Stimulated activated CD8-positive, alpha-beta memory T cell treated with anti-CD3 and anti-CD28 coated beads, Interleukin-4, amount 100 ng/mL, for 24 hours (primary cell): ENCODE measurements at regions not wholly inside any gene's neighbourhood (a gene's known extent, or its start where the extent isn't known, plus 50 kb on each side); places are given as distances from the start of the nearest gene placed in this dataset.
"Not testable (repeated sequence)": the region's sequence is repeated elsewhere in the genome, so short reads cannot be mapped to it uniquely, and the experiment has no call there.

ENCODE experiments used
- DNase-seq: peaks from one replicate; pipeline ENCODE4 v3.0.0-alpha.2; 2020; ENCODE audit warnings: low read depth

DNA sequence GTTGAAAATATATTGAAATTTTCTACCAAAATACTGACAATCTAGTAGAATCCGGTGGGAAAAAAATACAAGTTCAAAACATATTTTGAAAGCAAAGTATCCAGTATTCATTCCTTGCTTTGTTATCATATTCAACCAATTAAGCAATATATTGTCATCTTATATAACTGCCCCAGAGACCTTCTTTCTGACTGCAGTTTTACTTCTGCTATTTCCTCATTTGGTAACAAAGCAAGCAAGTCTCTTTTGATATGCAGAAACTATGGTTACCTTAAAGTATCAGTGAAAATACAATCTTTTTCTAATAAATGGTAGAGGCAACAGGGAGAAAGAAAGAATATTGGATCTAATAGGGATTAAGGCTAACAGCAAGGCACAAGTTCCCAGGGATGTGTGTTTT, 663.7 kb upstream of the MEF2C start:
- DNase-seq, result no peak

- DNase-seq, result no peak
Measured at GRCh38 chr5:89545626-89546025, 662.6 kb upstream of the MEF2C start.

DNA sequence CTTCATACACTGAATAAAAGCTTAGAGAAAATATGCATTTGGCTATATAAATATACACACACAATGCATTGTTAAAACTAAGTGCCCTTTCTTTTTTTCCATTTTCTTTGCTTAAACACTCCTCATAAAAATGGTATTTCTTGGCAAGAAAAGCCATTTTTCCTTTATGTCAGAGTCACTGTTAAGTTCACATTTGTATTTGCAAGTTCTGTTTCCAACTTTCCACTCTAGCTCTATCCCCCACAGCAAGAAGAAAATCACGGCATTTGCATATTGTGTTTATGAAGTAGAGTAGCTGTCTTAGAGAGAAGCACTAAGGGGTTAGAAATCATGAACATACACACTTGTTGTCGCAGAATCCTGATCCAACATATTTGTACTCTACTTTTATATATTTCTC, 662.1 kb upstream of the MEF2C start:
- no peak for DNase-seq

DNA sequence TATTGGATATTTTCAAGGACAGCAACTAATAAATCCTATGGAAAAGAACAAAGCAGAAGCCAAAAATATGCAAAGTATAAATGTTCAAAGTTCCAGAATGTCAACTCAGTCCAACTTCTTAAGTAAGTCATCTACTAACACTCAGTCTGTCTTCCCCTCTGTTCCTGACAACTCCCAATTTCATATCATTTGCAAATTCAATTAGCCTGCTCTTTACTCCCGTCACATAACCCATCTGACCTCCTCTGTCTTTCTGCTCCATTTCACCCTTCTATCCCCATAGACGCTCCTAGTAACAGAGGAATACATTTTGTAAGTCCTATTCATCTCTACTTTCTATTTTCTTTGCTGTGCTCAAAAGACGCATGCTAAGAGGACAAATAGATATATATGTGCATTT, 659.8 kb upstream of the MEF2C start:
- no peak for DNase-seq

- DNase-seq, result no peak
Measured at GRCh38 chr5:89537800-89538199, 654.8 kb upstream of the MEF2C start.

DNA sequence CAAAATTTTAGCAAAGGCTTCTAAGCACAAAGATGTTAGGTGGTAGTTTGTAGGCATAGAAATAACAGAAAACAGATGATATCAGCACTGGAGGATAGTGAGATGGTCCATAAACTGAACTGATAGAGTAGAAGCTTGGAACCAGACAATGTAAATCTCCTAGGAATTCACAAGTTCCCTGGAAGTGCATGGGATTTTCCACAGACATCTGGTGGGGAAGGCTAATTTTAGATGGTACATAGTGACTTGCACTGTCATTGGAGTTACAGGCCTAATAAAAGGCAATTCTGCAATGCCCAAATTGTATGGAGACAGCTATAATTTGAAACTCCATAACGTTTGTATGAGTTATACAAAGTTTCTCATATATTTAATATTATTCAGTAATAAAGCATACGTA, 653.0 kb upstream of the MEF2C start:
- no peak for DNase-seq

- DNase-seq, result no peak
Measured at GRCh38 chr5:89535411-89535810, 652.4 kb upstream of the MEF2C start.

- DNase-seq, result no peak
Measured at GRCh38 chr5:89534331-89534730, 651.3 kb upstream of the MEF2C start.

GRCh38 chr5:89524785-89525184, 641.8 kb upstream of the MEF2C start:
- DNase-seq, result no peak

- not testable (repeated sequence) for DNase-seq
Measured at GRCh38 chr5:89523867-89524266, 640.9 kb upstream of the MEF2C start.

- DNase-seq, result no peak
Measured at GRCh38 chr5:89520771-89521170, 637.8 kb upstream of the MEF2C start.

DNA sequence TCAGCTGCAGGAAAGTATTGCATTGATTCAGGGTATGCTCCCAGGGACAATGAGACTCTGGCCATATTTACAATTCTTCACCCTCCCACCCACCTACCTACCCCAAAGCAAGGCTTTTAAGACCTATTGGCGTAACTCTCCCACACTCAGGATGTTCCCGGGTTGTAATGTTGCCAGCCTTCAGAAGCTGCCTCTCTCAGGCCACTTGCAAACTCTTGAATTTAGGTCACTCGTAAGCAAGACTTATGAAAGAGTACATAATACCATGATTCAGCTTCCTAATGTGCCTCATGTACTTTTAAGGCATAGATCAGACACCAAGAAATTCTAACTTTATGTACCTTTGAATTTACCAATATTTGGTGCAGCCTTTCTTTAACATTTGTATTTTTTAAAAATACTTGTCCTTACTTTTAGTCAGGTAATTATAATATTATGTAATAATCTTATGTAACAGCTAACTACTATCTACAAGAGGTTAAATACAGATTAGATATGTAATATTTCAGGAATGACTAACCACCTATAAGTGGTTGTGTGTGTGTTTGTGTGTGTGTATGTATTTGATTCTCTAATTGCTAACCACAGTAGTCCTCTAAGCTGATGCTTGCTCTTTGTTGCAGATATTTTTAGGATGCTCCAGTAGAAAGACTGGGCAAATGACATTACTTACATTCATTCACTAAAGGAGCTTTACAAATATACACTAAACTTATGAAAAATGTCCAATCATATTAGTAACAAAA, 630.5 kb upstream of the MEF2C start:
- DNase-seq, result no peak

GRCh38 chr5:89504051-89504450, 621.1 kb upstream of the MEF2C start:
- no peak for DNase-seq

- DNase-seq, result no peak
Measured at GRCh38 chr5:89499787-89500186, 616.8 kb upstream of the MEF2C start.

- no peak for DNase-seq
Measured at GRCh38 chr5:89498699-89499098, 615.7 kb upstream of the MEF2C start.

GRCh38 chr5:89493414-89493813, 610.4 kb upstream of the MEF2C start:
- DNase-seq, result no peak

DNA sequence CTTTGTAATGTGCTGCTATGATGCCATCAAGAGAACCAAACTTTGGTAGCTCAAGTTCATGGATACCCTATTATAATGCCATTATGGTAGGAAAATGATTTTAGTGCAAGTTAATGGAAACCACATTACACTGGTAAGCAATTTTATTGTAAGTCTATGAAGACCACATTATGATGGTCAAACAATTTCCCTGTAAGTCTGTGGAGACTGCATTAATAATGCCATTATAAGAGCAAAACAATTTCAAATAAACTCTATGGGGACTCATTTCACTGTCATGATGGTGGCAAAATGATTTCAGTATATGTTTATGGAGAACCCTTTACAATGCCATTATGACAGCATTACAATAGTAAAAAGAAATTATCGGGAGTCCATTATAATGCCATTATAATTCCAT, 602.0 kb upstream of the MEF2C start:
- no peak for DNase-seq

DNA sequence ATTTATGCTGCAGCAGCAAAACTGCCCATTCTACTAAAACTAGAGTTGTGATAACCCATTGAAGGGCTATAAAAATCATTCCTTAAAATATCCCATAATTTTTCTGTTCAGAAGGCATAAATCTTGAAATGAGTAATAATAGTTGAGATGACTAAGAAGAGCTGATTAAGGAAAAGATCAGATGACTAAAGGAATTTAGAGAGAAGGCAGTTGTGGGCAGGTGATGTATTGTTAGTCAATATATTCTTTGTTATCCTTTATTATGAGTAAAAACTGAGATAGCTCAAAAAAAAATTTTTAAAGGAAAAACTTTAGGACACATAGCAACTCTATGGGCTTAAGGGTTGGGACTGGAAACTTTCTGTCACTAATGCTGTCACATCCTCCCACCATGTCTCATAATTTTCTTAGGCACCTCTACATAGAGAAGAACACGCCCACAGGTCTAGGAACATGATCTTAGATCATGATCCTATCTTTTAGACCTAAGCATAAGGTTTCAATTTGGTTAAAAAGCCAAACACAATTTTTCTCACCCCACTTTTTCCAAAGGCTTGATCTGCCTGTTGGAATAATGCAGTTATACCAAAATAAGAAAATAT, 597.5 kb upstream of the MEF2C start:
- DNase-seq, result no peak

DNA sequence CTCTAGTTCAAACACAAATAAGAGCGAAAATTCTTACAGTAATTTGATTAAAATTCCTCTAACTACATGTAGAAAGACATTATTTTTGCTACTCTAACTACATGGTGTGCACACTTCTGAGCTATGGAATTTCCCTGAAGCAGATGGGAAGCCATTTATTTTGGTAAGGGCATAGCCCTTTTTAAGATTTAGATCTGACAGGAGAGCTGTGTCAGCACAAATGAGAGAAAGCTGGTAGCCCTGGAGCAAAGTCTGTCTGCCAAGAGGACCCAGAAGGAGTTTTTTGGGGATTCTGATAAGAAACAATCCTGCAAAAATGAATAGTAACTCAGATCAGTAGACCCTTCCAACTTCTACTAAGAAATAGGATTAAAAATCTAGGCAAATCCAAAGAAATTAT, 595.9 kb upstream of the MEF2C start:
- DNase-seq, result no peak

DNA sequence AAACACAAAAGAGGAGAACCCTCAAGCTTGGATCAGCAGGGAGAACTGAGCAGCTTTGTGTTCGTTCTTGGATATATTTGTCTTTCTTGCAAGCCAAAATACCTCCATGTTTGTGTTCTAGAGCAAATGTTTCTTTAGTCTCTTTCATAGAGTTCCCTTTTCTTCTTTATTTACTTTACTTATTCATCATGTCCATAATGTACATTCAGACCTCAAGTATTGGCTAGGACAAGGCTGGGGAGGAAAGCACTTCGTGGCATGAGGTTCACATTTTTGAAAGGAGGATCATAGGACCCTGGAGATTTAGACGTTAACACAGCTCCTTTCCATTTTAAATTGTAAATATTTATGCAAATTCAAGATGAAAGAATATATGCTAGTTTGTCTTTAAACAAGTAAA, 590.2 kb upstream of the MEF2C start:
- DNase-seq, result no peak

- DNase-seq, result no peak
Measured at GRCh38 chr5:89471541-89471940, 588.6 kb upstream of the MEF2C start.

- no peak for DNase-seq
Measured at GRCh38 chr5:89471115-89471514, 588.1 kb upstream of the MEF2C start.

- DNase-seq, result no peak
Measured at GRCh38 chr5:89470658-89471057, 587.7 kb upstream of the MEF2C start.

- no peak for DNase-seq
Measured at GRCh38 chr5:89458332-89458656, 575.3 kb upstream of the MEF2C start.
